Stomach (tissue), 4 donors: ENCODE measurements at regions not wholly inside any gene's neighbourhood (a gene's known extent, or its start where the extent isn't known, plus 50 kb on each side); places are given as distances from the start of the nearest gene placed in this dataset.

Experiments used
- EP300 ChIP-seq: sonication (generic); formaldehyde crosslinking; IDR thresholded peaks from one replicate; pipeline ENCODE4 v1.6.1; 2017; ENCODE audit warnings: antibody characterized with exemption
- POLR2A ChIP-seq, 4 donors: fragments of 450-650 bp; IDR thresholded peaks; one replicate each; pipeline ENCODE4 v1.6.1; 2016; ENCODE audit warnings: antibody characterized with exemption in 4 of 4, control low read depth in 2 of 4, mild to moderate bottlenecking in 1 of 4, moderate library complexity in 1 of 4
- POLR2AphosphoS5 ChIP-seq, 3 donors: sonication (generic); formaldehyde crosslinking; IDR thresholded peaks; one replicate each; pipeline ENCODE4 v1.6.1; 2016; ENCODE audit warnings: antibody characterized with exemption in 3 of 3
- TF ChIP-seq, protein P1 (sequence below), 7 experiments: fragments of 450-650 bp in 4 of 7; fragments of 200-600 bp in 3 of 7; sonication (generic) in 3 of 7; IDR thresholded peaks; one replicate each; pipeline ENCODE4 v1.5.1; 2016 to 2019; ENCODE audit warnings: antibody characterized with exemption in 7 of 7, control low read depth in 2 of 7, mild to moderate bottlenecking in 1 of 7

DNA sequence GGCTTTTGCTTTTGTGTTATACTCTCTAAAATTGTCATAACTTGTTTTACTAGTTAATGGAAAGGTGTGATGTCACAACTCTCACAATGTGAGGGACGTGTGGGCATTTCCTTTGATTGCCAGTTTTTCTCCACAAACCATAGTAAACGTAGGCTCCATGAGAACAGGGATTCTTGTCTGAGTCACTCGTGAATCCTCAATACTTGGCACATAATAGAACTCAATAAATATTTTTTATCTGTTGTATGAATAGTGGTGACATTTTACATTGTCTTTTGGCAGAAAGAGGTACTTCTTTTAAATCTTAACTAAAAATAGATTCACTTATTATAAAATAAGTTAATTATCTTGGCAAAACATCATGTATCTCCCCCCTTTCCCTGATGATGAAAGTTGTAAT lies 69.0 kb upstream of the CNKSR3 start:
- TF ChIP-seq POLR2AphosphoS5 (IDR thresholded peaks at IDR 0.05) (no peak), POLR2A (IDR thresholded peaks at IDR 0.05) (no peak), EP300 (no peak)
- TF ChIP-seq, protein P1, sequence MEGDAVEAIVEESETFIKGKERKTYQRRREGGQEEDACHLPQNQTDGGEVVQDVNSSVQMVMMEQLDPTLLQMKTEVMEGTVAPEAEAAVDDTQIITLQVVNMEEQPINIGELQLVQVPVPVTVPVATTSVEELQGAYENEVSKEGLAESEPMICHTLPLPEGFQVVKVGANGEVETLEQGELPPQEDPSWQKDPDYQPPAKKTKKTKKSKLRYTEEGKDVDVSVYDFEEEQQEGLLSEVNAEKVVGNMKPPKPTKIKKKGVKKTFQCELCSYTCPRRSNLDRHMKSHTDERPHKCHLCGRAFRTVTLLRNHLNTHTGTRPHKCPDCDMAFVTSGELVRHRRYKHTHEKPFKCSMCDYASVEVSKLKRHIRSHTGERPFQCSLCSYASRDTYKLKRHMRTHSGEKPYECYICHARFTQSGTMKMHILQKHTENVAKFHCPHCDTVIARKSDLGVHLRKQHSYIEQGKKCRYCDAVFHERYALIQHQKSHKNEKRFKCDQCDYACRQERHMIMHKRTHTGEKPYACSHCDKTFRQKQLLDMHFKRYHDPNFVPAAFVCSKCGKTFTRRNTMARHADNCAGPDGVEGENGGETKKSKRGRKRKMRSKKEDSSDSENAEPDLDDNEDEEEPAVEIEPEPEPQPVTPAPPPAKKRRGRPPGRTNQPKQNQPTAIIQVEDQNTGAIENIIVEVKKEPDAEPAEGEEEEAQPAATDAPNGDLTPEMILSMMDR (IDR thresholded peaks at IDR 0.05) = no peak
